Transverse colon (tissue), 4 donors: ENCODE measurements at regions not wholly inside any gene's neighbourhood (a gene's known extent, or its start where the extent isn't known, plus 50 kb on each side); places are given as distances from the start of the nearest gene placed in this dataset.

Source experiments
- DNase-seq: peaks from one replicate; pipeline ENCODE4 v3.0.0-alpha.2; 2019
- H3K27ac ChIP-seq, 4 donors: fragments of 200-600 bp; sonication (generic); 2 replicates each; pipeline ENCODE4 v1.5.1; 2016 to 2018; ENCODE audit warnings: inconsistent platforms in 4 of 4
- H3K27me3 ChIP-seq: fragments of 200-600 bp; sonication (generic); 2 replicates; pipeline ENCODE4 v1.5.1; 2017; ENCODE audit warnings: inconsistent platforms
- H3K36me3 ChIP-seq, 4 donors: fragments of 200-600 bp; sonication (generic); 2 replicates each; pipeline ENCODE4 v1.5.1; 2017 to 2019; ENCODE audit warnings: inconsistent platforms in 4 of 4
- H3K4me1 ChIP-seq, 4 donors: fragments of 200-600 bp; sonication (generic); 2 replicates each; pipeline ENCODE4 v1.5.1; 2017 to 2020; ENCODE audit warnings: inconsistent platforms in 4 of 4
- H3K4me3 ChIP-seq, 4 donors: fragments of 200-600 bp; sonication (generic); 1 replicate in 1 of 4; 2 replicates in 3 of 4; pipeline versions ENCODE4 v1.5.1 to v1.6.1; 2017 to 2019; ENCODE audit warnings: inconsistent platforms in 4 of 4
- H3K9me3 ChIP-seq, 2 donors: fragments of 200-600 bp; sonication (generic); 2 replicates each; pipeline ENCODE4 v1.5.1; 2017 to 2019; ENCODE audit warnings: inconsistent platforms in 2 of 2
- CTCF ChIP-seq, 5 experiments: fragments of 200-600 bp in 3 of 5; fragments of 450-650 bp in 2 of 5; sonication (generic) in 3 of 5; IDR thresholded peaks; 1 replicate in 2 of 5; 2 replicates in 3 of 5; pipeline ENCODE4 v1.5.1; 2016 to 2017; ENCODE audit warnings: antibody characterized with exemption in 5 of 5, inconsistent platforms in 3 of 5, mild to moderate bottlenecking in 2 of 5, moderate library complexity in 1 of 5
- EP300 ChIP-seq: sonication (generic); formaldehyde crosslinking; IDR thresholded peaks from one replicate; pipeline ENCODE4 v1.6.1; 2017; ENCODE audit warnings: antibody characterized with exemption, low read depth
- POLR2A ChIP-seq: fragments of 450-650 bp; IDR thresholded peaks from one replicate; pipeline ENCODE4 v1.6.1; 2016; ENCODE audit warnings: antibody characterized with exemption, mild to moderate bottlenecking, moderate library complexity
- POLR2AphosphoS5 ChIP-seq, 3 donors: sonication (generic); formaldehyde crosslinking; IDR thresholded peaks; one replicate each; pipeline ENCODE4 v1.6.1; 2016; ENCODE audit warnings: antibody characterized with exemption in 3 of 3
- WGBS, 2 donors: methylation state at CpG; one replicate each; pipeline ENCODE4 v1.1.5; 2018; ENCODE audit warnings: low coverage in 1 of 2; 5-methylcytosine and 5-hydroxymethylcytosine counted together
- in situ Hi-C, 4 donors: fragments of 200-750 bp; cut with MboI; loops; one replicate each; pipeline versions ENCODE4 v1.15.0 to v1.15.1; 2017; ENCODE audit warnings: low sequenced_read_pairs in 3 of 4, low pct_ligation_motif_present in 1 of 4, low pct_unique_long_range_greater_than_20kb in 1 of 4
- intact Hi-C: fragments of 100-400 bp; cut with DNase I; formaldehyde crosslinking; loops from one replicate; pipeline ENCODE4 v1.15.1; 2023; ENCODE audit warnings: low total_unique reads

- TF ChIP-seq POLR2AphosphoS5 (IDR thresholded peaks at IDR 0.05) (no peak), EP300 (no peak), POLR2A (no peak), CTCF (IDR thresholded peaks at IDR 0.05) (no peak)
- in situ Hi-C loops = no loop called here
- no peaks in the 10 kb centered on the region for H3K9me3 ChIP-seq
- no peak for DNase-seq
- H3K27ac ChIP-seq = no peak overlapping the region
- no peaks in the 10 kb centered on the region for H3K27me3 ChIP-seq
- 29 to 43% methylated on average over 2 of the region's 2 CpGs for WGBS, 2 donors
- H3K36me3 ChIP-seq = no peaks in the 10 kb centered on the region
- intact Hi-C loops = loop anchor here (10.0 kb wide), 1 partner anchor 1169 kb away; no protein-coding TSS in a partner anchor
- H3K4me1 ChIP-seq = no peaks in the 10 kb centered on the region
- no peak overlapping the region for H3K4me3 ChIP-seq
Measured at GRCh38 chr13:64723724-64724123, 2506.4 kb downstream of the PCDH9 start.

GRCh38 chr13:64718116-64718515, 2512.0 kb downstream of the PCDH9 start:
- WGBS, 2 donors = 81 to 96% methylated on average over 2 of the region's 2 CpGs
- no peak for DNase-seq
- intact Hi-C loops (no loop called here), in situ Hi-C loops (no loop called here)
- H3K27ac ChIP-seq = no peak overlapping the region
- no peaks in the 10 kb centered on the region for H3K36me3 ChIP-seq
- H3K4me1 ChIP-seq = no peaks in the 10 kb centered on the region
- TF ChIP-seq POLR2A (no peak), POLR2AphosphoS5 (IDR thresholded peaks at IDR 0.05) (no peak), CTCF (IDR thresholded peaks at IDR 0.05) (no peak), EP300 (no peak)
- no peaks in the 10 kb centered on the region for H3K9me3 ChIP-seq
- no peak overlapping the region for H3K4me3 ChIP-seq
- no peaks in the 10 kb centered on the region for H3K27me3 ChIP-seq

GRCh38 chr13:64716936-64717335, 2513.2 kb downstream of the PCDH9 start:
- Histone ChIP-seq H3K36me3 (no peaks in the 10 kb centered on the region), H3K4me3 (no peak overlapping the region), H3K27ac (no peak overlapping the region), H3K9me3 (no peaks in the 10 kb centered on the region), H3K4me1 (no peaks in the 10 kb centered on the region), H3K27me3 (no peaks in the 10 kb centered on the region)
- 29 to 55% methylated on average over 2 of the region's 2 CpGs for WGBS, 2 donors
- TF ChIP-seq POLR2A = no peak
- TF ChIP-seq EP300 = no peak
- intact Hi-C loops = no loop called here
- in situ Hi-C loops = no loop called here
- DNase-seq = no peak

- DNase-seq = no peak
- no peak overlapping the region for H3K4me3 ChIP-seq
- H3K36me3 ChIP-seq = no peaks in the 10 kb centered on the region
- intact Hi-C loops (no loop called here), in situ Hi-C loops (no loop called here)
- WGBS, 2 donors = 46 to 61% methylated on average over 6 of the region's 6 CpGs
- H3K9me3 ChIP-seq = no peaks in the 10 kb centered on the region
- no peak overlapping the region for H3K27ac ChIP-seq
- H3K4me1 ChIP-seq = no peaks in the 10 kb centered on the region
- TF ChIP-seq CTCF (IDR thresholded peaks at IDR 0.05) = no peak
- TF ChIP-seq POLR2A = no peak
- no peak for TF ChIP-seq POLR2AphosphoS5 (IDR thresholded peaks at IDR 0.05)
- no peak for TF ChIP-seq EP300
- no peaks in the 10 kb centered on the region for H3K27me3 ChIP-seq
Measured at GRCh38 chr13:64709079-64709478, 2521.1 kb downstream of the PCDH9 start.

DNA sequence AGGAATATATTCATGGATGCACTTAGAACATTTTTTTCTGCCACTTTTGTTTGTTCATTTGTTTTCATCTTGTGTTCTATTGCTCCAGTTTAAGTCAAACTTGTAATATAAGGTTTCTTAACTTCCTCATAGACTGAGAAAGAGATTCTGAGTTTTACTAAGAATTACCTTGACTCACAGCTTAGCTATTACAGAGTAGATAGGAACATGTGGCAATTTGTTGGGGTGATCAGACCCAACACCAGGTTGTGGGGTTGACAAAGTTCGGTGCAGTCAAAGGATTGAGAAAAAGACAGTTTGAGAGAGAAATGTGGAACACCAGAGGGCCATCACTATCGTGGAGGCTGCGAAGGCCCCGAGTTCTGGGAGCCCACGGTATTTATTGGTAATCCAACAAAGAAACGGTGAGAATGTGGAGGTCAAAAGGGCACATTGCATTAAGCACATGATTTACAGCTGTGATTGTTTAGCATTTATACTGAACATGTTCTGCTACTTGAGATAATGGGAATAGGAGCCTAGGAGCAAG, 2526.0 kb downstream of the PCDH9 start:
- no peaks in the 10 kb centered on the region for H3K9me3 ChIP-seq
- no peaks in the 10 kb centered on the region for H3K36me3 ChIP-seq
- no peak overlapping the region for H3K27ac ChIP-seq
- H3K4me1 ChIP-seq = no peaks in the 10 kb centered on the region
- H3K4me3 ChIP-seq = no peak overlapping the region
- 47 to 60% methylated on average over 1 to 6 of the region's 6 CpGs for WGBS, 2 donors
- DNase-seq = no peak
- in situ Hi-C loops (no loop called here), intact Hi-C loops (no loop called here)
- no peaks in the 10 kb centered on the region for H3K27me3 ChIP-seq
- TF ChIP-seq EP300 = no peak
- no peak for TF ChIP-seq POLR2A
